Ramos (cell line): ENCODE measurements at regions not wholly inside any gene's neighbourhood (a gene's known extent, or its start where the extent isn't known, plus 50 kb on each side); places are given as distances from the start of the nearest gene placed in this dataset.

Experiments
- in situ Hi-C: fragments of 300-500 bp; cut with MboI; formaldehyde crosslinking; loops from one replicate; pipeline ENCODE4 v1.14.3; 2022; ENCODE audit warnings: low sequenced_read_pairs; ENCODE audit not compliant: unreplicated experiment

DNA sequence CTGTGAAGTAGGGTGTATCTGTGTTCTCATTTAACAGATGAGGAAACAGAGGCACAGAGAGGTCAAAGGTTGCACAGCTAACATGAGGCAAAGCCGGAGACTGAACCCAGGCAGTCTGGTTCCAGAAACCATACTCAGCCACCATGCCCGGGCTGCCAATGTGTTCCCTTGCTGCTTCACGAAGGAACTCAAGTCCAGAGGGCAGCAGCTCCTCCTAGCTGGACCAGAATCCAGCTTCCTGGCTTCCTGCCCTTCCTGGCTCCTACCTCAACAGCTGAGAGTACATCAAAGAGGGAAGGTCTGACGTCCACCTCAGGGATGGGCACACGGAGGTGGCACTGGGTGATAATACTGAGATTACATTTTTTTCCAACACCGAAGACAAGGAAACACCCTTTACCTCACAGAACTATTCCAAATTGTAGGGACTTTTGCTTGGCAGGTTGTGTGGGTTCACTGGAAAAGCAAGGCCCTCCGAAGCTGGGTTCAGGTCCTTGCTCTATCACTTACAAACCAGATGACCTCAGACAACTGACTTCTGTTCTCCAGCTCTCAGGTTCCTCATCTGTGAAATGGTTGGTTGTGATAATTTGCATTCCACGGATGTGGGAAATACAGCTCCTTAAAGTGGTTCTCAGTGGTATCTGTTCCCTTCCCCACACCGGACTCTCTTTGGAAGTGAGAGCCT, 154.1 kb upstream of the ZMIZ1 start:
- in situ Hi-C loops: no loop called here

DNA sequence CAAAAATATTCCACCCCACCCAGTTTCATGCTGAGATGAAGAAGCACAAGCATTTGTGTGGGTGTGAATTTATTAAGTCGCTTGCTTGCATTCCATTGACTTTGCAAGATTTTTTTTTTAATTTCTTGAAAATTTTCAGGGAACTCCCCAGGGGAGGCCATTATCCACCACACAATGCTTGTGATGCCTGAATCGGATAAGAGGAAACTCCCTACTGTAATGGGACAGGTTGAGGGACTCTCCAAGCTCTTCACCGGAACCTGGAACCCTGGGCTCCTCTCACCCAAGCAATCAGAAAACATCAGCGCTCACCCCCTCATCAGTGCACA, 153.6 kb upstream of the ZMIZ1 start:
- in situ Hi-C loops: no loop called here

DNA sequence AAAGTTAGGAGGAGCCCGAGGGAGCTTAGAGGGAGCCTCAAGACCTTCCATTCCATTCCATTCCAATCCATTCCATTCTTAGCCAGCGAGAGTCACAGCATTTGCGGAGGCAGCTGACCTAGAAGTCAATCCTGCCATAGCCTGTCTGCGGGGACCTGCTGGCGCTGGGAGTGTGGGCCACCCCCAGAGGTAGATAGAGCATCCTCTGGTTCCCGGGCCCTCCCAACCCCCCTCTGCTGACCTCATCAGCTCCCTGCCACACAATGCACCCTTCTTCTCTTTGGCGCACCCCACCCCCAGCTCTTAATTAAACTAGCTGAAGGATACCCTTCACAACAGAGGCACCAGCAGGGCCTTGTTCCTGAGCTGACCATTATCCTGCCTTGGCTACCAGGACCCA, 152.5 kb upstream of the ZMIZ1 start:
- in situ Hi-C loops: no loop called here

DNA sequence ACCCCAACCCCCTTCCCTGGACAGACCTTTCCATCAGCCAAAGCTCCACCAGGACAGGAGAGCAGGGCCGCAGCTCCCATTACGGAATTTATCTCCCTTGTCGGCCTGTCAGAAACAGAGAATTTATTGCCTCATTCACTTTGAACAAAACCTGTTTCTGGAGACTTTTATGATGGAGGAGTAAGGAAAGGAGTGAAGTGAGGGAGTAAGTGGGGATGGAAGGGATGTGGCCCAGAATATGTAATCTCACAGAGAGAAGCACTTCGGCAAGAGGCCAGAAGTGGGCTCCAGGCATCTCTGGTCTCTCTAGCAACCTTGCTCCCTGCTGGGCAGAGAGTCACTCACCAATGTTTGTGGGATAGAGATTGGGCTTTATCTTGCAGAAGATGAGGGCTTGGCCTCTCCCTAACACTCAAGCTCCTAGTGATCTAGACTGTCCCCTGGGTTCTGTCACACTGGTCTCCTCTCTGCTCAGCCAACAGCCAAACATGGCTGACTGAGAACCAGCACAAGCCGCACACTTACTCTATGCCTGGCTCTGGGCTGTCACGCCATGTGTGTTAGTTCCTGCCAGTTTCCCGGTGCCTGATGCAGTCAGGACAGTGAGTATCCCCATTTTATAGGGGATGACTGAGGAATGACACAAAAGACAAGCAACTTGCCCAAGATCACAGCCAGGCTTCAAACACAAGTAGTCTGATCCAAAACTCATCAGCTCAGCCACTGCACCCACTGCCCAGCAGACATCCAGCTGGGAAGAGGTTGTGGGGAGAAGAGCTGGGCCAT, 149.4 kb upstream of the ZMIZ1 start:
- in situ Hi-C loops: no loop called here

DNA sequence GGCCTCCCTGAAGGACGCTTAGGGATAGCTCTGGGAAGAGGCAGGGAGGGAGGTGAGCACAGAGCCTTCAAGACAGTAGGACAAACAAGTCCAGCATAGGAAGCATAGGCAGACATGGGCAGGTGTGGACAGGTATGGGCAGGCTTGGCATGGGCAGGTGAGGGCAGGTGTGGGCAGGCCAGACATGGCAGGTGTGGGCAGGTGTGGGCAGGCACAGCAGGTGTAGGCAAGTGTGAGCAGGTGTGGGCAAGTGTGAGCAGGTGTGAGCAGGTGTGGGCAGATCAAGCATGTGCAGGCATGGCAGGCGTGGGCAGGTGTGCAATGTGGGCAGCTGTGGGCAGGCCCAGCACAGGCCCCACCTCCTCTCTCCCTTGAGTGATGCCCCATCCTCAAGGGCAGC, 148.8 kb upstream of the ZMIZ1 start:
- in situ Hi-C loops: no loop called here

DNA sequence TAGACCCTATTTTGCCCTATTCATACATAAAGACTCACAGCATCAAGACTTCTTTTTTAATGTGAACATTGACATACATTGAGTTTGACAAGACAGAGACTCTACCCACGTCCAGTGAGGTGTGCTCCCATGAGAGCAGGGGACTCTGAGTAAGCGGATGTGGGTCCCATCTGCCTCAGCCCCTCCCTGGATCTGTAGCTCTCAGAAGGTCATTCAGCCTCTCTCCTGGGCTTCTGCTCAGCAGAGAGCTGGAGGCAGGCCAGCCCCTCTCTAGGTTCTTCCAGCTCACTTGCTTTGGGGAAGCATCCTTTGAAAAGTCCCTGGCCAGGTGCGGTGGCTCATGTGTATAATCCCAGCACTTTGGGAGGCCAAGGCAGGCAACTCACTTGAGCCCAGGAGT, 146.9 kb upstream of the ZMIZ1 start:
- in situ Hi-C loops: no loop called here

DNA sequence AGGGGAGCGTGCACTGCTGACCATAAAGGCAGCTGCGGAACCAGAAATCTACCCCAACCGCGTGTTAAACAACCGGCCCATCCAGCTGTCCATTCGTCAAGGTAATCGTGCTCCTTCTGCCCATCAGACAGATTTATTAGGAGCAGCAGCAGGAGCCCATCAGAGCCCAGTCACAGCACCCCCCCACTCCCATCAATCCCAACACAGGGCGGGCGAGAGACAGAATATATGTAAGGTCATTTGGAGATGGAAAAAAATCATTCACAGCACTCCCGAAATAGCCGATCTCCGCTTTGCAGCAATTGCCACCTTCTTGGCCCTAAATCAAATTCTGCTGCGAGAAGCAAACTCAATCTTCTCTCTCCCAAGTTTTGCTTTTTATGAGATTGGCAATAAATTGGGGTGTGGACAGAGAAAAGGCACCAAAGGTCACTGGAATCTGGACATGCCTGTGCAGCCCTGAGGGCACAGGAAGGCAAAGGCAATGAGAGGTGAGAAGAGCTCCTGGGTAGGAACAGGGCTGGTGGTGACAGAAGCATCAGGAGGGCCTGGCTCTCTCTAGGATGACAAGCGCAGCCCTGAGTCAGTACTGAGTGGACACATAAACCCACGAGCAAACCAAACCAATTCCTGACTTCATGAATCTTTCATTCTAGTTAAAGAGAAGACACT, 145.0 kb upstream of the ZMIZ1 start:
- in situ Hi-C loops: no loop called here

DNA sequence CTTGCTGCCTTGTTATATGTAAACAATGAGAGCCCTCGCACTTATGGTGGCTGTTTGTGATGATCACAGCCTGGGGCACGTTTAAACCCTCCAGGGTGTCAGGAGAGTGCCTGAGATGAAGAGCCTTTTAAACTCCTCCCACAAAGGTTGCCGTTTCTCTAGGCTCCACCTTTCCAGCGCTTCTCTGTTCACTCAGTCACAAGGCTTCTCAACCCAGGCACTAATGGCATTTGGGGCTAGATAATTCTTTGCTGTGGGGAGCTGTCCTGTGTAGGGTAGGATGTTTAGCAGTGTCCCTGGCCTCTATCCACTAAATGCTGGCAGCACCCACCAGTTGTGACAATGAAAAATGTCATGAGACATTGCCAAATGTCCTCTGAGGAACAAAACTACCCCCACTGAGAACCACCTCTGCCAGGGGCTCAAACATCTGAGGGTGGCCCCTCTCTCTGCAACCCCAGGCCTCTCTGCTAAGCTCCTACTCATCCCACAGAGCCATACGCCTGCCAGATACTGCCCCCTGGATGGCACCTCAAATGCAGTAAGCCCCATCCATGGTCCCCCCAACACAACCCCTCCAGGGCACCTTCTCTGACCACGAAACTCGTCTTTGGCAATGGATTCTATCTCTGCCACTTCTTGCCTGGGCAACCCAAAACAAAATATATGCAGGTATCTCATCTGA, 144.3 kb upstream of the ZMIZ1 start:
- in situ Hi-C loops: no loop called here

DNA sequence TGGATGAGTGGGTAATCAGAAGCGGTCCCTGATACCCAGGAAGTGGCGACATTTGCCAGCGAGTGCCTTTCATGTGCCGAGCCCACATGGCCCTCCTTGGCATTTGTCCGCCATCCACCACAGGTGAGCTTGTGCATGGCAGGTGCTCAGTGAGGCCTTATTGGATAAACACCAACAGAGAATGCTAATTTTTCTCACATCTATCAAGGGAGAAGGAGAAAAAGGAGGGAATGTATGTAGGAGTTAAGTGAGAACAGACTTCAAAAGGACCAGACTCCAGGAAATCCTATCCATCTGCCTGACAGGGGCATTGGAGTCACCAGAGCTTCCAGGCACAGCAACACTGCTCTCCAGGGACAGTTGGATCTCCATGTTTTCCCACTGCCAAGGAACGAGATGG, 143.5 kb upstream of the ZMIZ1 start:
- in situ Hi-C loops: no loop called here

DNA sequence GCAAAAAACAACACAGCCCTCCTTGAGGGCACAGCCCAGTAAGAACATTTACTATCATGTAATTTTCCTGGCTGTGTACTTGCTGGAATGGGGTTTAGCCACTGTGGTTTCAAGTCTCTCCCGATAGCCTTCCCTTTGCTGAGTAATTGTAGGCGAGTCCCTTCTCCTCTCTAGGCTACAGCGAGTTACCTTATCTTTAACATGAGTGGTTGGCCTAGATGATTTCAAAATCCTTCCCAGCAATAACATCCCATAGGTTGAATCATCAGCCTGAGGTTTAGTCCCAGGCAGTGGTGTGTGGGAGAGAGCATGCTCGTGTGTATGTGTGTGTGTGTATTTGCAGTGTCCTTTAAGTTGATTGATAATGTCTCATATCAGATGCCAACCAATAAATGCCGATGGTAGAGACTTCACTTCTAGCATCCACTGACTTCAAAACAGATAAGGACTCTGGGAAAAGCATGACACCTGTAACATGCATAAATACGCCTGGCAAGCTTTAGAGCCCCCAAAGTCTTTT, 142.9 kb upstream of the ZMIZ1 start:
- in situ Hi-C loops: no loop called here

DNA sequence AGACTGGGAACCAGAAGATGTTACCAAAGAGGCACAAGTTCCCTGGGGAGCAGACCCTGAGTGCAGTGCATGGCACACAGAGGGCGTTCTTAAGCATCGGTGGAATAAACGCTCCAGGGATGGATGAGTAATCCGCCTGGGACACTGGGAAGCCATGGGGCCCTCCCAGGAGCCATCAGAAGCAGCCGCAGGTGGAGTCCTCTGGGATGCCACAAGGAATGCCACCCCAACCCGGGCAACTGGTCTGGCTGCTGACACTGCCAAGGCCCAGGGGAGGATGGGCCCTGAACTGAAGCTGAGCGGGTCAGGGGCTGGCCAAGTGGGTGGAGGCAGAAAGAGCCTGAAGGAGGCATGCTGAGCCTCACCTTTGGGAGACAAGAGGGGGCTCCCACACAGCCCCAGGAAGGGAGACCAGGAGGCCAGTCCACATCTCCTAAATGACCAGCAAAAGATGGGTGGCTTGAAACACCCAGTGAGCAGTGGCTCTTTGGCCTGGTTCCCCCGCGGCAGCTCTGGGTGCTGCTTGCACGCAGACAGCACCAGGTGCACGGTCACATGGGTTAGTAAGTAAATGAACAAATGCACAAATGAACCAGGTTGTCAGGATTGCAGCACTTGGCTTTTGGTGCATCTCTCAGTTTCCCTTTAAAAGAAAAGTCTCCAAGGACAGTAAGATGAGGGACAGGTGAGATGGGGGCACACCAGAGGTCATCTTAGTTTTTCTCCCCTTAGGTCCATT, 141.3 kb upstream of the ZMIZ1 start:
- in situ Hi-C loops: no loop called here

DNA sequence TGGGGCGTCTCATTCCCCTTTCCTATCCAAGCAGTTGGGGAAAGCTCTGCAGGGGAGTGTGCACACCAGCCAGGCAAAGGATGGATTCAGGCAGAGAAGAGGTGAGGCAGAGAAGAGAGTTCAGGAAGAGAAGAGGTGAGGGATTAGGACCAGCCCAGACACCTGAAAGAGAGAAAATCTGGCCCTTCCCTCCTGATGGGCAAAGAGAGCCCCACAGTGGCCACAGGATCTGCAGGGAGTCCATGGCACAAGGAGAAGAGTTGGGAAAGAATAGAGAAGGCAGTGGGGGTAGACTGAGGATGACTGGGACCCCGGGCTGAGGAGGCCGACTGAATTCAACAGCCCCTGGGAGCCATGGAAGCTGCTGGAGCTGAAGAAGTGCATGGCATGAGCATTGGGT, 140.4 kb upstream of the ZMIZ1 start:
- in situ Hi-C loops: no loop called here

DNA sequence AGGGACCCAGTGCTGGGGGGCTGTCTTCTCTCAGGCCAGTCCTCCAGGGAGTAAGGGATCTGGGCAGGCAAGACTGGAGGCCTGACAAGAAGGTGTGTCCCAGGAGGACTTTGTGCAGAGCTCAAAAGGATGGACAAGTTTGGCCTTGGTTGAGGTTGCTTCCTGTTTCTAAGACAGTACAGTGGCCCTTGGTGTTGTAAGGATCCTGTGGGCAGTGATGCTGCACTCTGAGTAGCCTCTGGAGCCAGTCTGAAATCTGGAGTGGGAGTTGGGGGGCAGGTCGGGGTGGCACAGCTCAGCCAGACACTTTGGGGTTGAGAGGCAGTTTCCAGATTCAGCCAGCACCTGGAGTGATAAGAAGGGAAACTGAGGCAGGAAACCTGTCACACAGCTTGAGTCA, 139.2 kb upstream of the ZMIZ1 start:
- in situ Hi-C loops: no loop called here

DNA sequence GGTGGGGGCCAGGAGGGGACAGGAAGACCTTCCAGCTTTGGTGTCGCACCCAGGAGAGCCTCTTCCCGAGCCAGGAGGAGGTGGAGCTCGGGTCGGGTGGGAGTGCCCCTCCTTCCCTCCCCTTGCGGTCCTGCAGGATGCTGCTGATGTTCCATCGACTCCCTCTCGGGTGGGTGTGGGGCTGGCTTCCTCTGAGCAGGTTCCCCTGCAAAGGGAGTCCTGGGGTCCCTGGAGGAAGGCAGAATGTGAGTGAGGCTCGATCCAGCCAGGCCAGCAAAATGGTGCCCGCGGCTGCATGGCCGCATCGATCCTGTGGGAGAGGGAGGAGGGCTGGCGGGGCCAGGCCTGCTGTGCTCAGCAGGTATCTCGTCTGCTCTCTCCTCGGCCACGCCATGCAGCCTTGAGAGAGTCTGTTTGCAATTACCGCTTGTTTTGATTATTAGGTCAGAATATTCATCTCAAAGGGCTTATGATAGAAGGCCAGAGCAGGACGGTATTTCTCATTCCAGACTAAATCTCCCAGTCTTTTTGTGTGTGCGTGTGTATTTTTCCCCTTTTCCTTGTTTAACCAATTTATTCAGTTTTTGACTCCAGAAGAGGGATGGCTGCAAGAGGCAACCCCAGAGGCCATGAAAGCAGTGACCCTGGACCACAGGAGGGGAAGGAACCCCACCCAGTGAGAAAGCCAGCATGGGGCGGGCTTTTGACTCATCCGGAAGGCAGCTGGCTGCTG, 137.3 kb upstream of the ZMIZ1 start:
- in situ Hi-C loops: no loop called here

DNA sequence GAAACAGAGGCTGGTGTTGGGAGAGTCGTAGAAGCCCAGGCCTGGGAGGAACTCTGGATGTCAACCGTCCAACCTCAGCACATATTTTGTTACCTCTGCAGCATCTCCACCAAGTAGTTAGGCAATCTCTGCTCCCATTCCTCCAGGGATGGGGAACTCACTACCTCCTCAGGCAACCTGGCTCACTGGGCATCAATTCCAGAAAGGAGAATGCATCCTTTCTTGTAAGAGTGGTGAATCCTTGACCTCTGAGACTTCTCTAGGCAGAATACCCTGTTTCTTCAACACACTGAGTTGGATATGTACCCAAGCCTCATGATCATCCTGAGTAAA, 136.7 kb upstream of the ZMIZ1 start:
- in situ Hi-C loops: no loop called here

DNA sequence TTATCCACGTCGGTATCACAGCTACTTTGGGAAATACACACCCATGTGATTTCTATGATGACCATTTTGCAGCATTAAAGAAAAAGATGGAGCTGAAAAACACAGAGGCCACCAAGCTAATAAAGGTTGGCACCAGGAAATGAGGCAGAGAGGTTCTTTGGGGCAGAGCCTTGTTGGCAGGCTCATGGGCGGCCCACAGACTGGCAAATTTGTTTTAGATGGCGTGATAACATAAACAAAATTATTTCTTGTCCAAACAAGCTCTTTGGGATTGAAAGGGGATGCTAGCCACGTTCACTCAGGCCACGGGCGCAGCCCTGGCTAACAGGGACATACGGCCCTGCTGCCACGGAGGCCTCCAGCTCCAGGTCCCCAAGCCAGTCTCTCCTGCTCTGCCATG, 135.9 kb upstream of the ZMIZ1 start:
- in situ Hi-C loops: no loop called here

DNA sequence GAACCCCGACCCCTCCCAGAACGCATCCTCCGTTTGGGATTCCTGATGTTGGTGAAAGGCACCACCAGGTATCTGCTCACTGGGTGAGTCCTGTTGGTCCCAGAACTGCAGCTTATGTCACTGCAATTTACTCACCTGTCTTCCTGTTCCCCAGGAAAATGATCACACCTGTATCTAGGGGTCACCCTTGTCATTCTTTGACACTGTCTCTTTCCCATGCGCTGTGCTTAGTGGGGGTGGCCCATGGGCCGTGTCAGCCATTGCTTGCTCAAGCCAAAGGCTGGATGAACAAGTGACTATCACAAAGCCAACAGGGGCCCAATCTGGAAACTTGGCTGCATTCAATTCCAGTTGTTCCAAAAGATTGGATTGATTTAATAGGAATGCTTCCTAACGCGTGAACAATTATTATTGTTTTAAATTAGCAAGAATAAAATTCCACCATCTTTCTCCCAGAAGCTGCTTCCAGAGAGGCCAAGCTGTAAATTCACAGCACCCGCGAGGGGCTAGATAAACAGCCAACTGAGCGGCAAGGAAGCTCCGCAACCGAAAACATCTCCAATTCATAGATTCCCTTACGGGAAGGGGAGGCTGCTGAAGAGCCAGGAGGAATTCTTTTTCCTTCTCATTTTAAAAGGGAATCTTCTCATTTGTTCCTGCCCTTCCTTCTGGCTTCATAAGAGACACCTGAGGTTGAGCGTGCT, 134.8 kb upstream of the ZMIZ1 start:
- in situ Hi-C loops: no loop called here

DNA sequence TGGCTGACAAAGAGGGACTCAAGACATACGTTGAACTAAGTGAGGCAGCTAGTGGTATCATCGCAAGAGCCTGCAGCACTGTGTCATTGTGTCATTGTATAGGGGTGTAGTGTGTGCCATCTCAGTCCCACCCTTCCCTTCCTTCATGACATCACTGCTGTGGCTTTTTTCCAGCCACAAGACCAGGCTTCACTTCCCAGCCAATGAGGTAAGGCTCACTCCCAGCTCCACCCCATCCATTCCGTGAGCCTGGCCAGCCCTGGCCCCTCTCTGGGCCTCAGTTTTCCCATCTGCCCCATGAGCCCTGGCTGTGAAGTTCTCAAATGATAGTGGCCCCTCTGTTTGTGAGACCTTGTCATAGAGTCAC, 134.3 kb upstream of the ZMIZ1 start:
- in situ Hi-C loops: no loop called here

DNA sequence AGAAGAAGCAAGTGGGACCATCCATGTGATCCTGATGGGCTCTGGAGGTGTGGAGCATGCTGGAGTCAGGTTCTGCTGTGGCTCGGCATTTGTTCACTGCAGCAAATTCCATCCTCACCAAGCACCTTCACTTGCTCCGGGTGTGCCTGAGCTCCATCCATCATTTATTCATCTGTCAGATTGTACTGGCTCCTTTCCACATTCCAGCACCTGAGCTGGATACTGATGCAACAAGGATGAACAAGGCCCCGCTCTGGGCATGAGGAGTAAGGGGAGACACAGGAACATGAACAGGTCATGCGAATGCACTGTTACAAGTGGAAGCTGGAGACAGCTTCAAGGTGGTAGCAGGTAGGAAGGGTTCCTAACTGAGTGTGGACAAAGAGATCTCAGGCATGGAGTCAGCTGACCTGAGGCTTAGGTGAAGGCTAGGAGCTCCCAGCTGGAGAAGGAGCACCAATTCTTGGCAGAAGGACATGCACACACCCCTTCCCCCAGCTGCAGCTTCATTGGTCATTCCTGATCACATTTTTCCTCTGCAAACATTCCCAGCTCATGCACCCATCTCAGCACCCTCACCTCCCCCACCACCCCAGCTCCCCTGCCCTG, 133.7 kb upstream of the ZMIZ1 start:
- in situ Hi-C loops: no loop called here
